Loucy (cell line): ENCODE measurements at regions not wholly inside any gene's neighbourhood (a gene's known extent, or its start where the extent isn't known, plus 50 kb on each side); places are given as distances from the start of the nearest gene placed in this dataset.
A peak's percentile ranks its signal among the peaks of the same experiment; 100 is the strongest.
"Not testable (repeated sequence)": the region's sequence is repeated elsewhere in the genome, so short reads cannot be mapped to it uniquely, and the experiment has no call there.

Source experiments
- H2AFZ ChIP-seq: fragments of 200-600 bp; sonication (generic); 2 replicates; pipeline ENCODE4 v1.6.0; 2016; ENCODE audit warnings: antibody characterized with exemption, mild to moderate bottlenecking, low read length, moderate library complexity
- H3F3A ChIP-seq: fragments of 200-600 bp; 2 replicates; pipeline ENCODE4 v1.6.0; 2016; ENCODE audit warnings: antibody characterized with exemption, low read depth, mild to moderate bottlenecking
- H3K27me3 ChIP-seq: fragments of 200-600 bp; sonication (generic); 2 replicates; pipeline ENCODE4 v1.6.1; 2014; ENCODE audit warnings: low read length, mild to moderate bottlenecking; ENCODE audit not compliant: insufficient read depth, poor library complexity, severe bottlenecking
- H3K36me3 ChIP-seq: fragments of 200-600 bp; sonication (generic); 2 replicates; pipeline ENCODE4 v1.6.1; 2016; ENCODE audit warnings: low read length; ENCODE audit not compliant: insufficient read depth
- H3K4me1 ChIP-seq: fragments of 200-600 bp; sonication (generic); 2 replicates; pipeline ENCODE4 v1.5.1; 2014; ENCODE audit warnings: low read length, mild to moderate bottlenecking; ENCODE audit not compliant: insufficient read depth, poor library complexity, severe bottlenecking
- H3K4me2 ChIP-seq: fragments of 200-600 bp; sonication (generic); 2 replicates; pipeline ENCODE4 v1.6.0; 2014; ENCODE audit warnings: antibody characterized with exemption, low read length, low read depth, mild to moderate bottlenecking; ENCODE audit not compliant: poor library complexity, severe bottlenecking
- H3K4me3 ChIP-seq: fragments of 200-600 bp; sonication (generic); 2 replicates; pipeline ENCODE4 v1.5.1; 2014; ENCODE audit warnings: low read length, mild to moderate bottlenecking, mixed read lengths; ENCODE audit not compliant: poor library complexity, severe bottlenecking
- H3K79me2 ChIP-seq: fragments of 200-600 bp; sonication (generic); 2 replicates; pipeline ENCODE4 v1.6.1; 2014; ENCODE audit warnings: low read length; ENCODE audit not compliant: insufficient read depth
- H3K9ac ChIP-seq: fragments of 200-600 bp; sonication (generic); 2 replicates; pipeline ENCODE4 v1.6.0; 2014; ENCODE audit warnings: mild to moderate bottlenecking, low read depth, low read length, moderate library complexity; ENCODE audit not compliant: poor library complexity, severe bottlenecking
- H3K9me2 ChIP-seq: fragments of 200-600 bp; sonication (generic); replicated peaks from 2 replicates; pipeline ENCODE4 v1.6.1; 2016; ENCODE audit warnings: low read depth, low read length, mixed read lengths
- H3K9me3 ChIP-seq: fragments of 200-600 bp; sonication (generic); 2 replicates; pipeline ENCODE4 v1.6.1; 2014; ENCODE audit warnings: mild to moderate bottlenecking, antibody characterized with exemption, low read length, low read depth; ENCODE audit not compliant: insufficient read depth
- H4K20me1 ChIP-seq: fragments of 200-600 bp; sonication (generic); 2 replicates; pipeline ENCODE4 v1.6.0; 2014; ENCODE audit warnings: antibody characterized with exemption, low read length, mild to moderate bottlenecking; ENCODE audit not compliant: insufficient read depth, poor library complexity, severe bottlenecking
- CTCF ChIP-seq: fragments of 200-600 bp; sonication (generic); conservative IDR thresholded peaks from 2 replicates; pipeline ENCODE4 v1.5.1; 2014; ENCODE audit warnings: mild to moderate bottlenecking, antibody characterized with exemption, low read length
- EZH2phosphoT487 ChIP-seq: fragments of 200-600 bp; IDR thresholded peaks from 2 replicates; pipeline ENCODE4 v1.6.1; 2018; ENCODE audit warnings: antibody characterized with exemption, mild to moderate bottlenecking, moderate library complexity, borderline replicate concordance

- no peaks in the 10 kb centered on the region for H3F3A ChIP-seq
- peak; percentile 26 for TF ChIP-seq CTCF
- TF ChIP-seq EZH2phosphoT487: no peak
- H3K9ac ChIP-seq: no peak overlapping the region
- no peak overlapping the region for H3K4me3 ChIP-seq
- H3K9me3 ChIP-seq: no peaks in the 10 kb centered on the region
- no peaks in the 10 kb centered on the region for H3K79me2 ChIP-seq
- no peaks in the 10 kb centered on the region for H4K20me1 ChIP-seq
- peaks cover 16% of the 10 kb centered on the region for H3K4me1 ChIP-seq
- H3K9me2 ChIP-seq: no peaks in the 10 kb centered on the region
- no peaks in the 10 kb centered on the region for H3K27me3 ChIP-seq
- no peak overlapping the region for H2AFZ ChIP-seq
- no peaks in the 10 kb centered on the region for H3K36me3 ChIP-seq
- H3K4me2 ChIP-seq: no peak overlapping the region
Measured at GRCh38 chr12:89769483-89769818, 60.8 kb upstream of the ATP2B1 start.

- no peaks in the 10 kb centered on the region for H3K27me3 ChIP-seq
- H3K9me2 ChIP-seq: no peaks in the 10 kb centered on the region
- TF ChIP-seq EZH2phosphoT487 (no peak), CTCF (no peak)
- H3K9ac ChIP-seq: no peak overlapping the region
- no peaks in the 10 kb centered on the region for H3K9me3 ChIP-seq
- no peaks in the 10 kb centered on the region for H4K20me1 ChIP-seq
- no peak overlapping the region for H3K4me3 ChIP-seq
- H3K79me2 ChIP-seq: no peaks in the 10 kb centered on the region
- no peaks in the 10 kb centered on the region for H3F3A ChIP-seq
- H3K4me2 ChIP-seq: no peak overlapping the region
- H3K4me1 ChIP-seq: peaks cover 16% of the 10 kb centered on the region
- H2AFZ ChIP-seq: no peak overlapping the region
- no peaks in the 10 kb centered on the region for H3K36me3 ChIP-seq
Measured at GRCh38 chr12:89768586-89769482, 60.2 kb upstream of the ATP2B1 start.

GRCh38 chr12:89765959-89766824 lies 57.6 kb upstream of the ATP2B1 start:
- TF ChIP-seq CTCF (no peak), EZH2phosphoT487 (no peak)
- H3K9me2 ChIP-seq: no peaks in the 10 kb centered on the region
- H4K20me1 ChIP-seq: no peaks in the 10 kb centered on the region
- H3K4me2 ChIP-seq: peak overlapping the region; percentile 10
- H3K36me3 ChIP-seq: no peaks in the 10 kb centered on the region
- peak overlapping the region; percentile 17; the same call in 1 of the 2 replicates for H2AFZ ChIP-seq
- peaks cover 16% of the 10 kb centered on the region for H3K4me1 ChIP-seq
- no peak overlapping the region for H3K4me3 ChIP-seq
- H3K9ac ChIP-seq: no peak overlapping the region
- no peaks in the 10 kb centered on the region for H3K79me2 ChIP-seq
- no peaks in the 10 kb centered on the region for H3F3A ChIP-seq
- H3K9me3 ChIP-seq: no peaks in the 10 kb centered on the region
- H3K27me3 ChIP-seq: no peaks in the 10 kb centered on the region

GRCh38 chr12:89764164-89764563 lies 55.5 kb upstream of the ATP2B1 start:
- not testable (repeated sequence) for H3K4me1 ChIP-seq, H3K9ac ChIP-seq, H3K27me3 ChIP-seq, H3K4me2 ChIP-seq, H3F3A ChIP-seq, H4K20me1 ChIP-seq, H3K79me2 ChIP-seq, H3K9me2 ChIP-seq, H3K9me3 ChIP-seq, H3K36me3 ChIP-seq, H2AFZ ChIP-seq, H3K4me3 ChIP-seq
